Neural cell (in vitro differentiated cells): ENCODE measurements at regions not wholly inside any gene's neighbourhood (a gene's known extent, or its start where the extent isn't known, plus 50 kb on each side); places are given as distances from the start of the nearest gene placed in this dataset.

Source experiments
- H2AFZ ChIP-seq: fragments of 200-600, 300-800 bp; sonication (generic), shearing (Covaris generic); 2 replicates; pipeline ENCODE4 v1.6.0; 2014; ENCODE audit warnings: low read depth, mild to moderate bottlenecking, antibody characterized with exemption, low read length, moderate library complexity
- H3F3A ChIP-seq: fragments of 200-600 bp; shearing (Covaris generic); 2 replicates; pipeline ENCODE4 v1.6.1; 2016; ENCODE audit warnings: mild to moderate bottlenecking, moderate library complexity, mixed read lengths, antibody characterized with exemption, low read length; ENCODE audit not compliant: insufficient read depth, poor library complexity, severe bottlenecking
- H3K27ac ChIP-seq: fragments of 200-600, 300-800 bp; sonication (generic), shearing (Covaris generic); 2 replicates; pipeline ENCODE4 v1.5.1; 2014; ENCODE audit warnings: mild to moderate bottlenecking, low read length, moderate library complexity
- H3K27me3 ChIP-seq: fragments of 300-800, 200-600 bp; sonication (generic), shearing (Covaris generic); 2 replicates; pipeline ENCODE4 v1.6.0; 2014; ENCODE audit warnings: mild to moderate bottlenecking, low read depth, low read length, moderate library complexity; ENCODE audit not compliant: insufficient read depth
- H3K36me3 ChIP-seq: fragments of 300-800, 200-600 bp; sonication (generic), shearing (Covaris generic); 2 replicates; pipeline ENCODE4 v1.5.1; 2014; ENCODE audit warnings: mild to moderate bottlenecking, antibody characterized with exemption, low read length, moderate library complexity; ENCODE audit not compliant: insufficient read depth
- H3K4me2 ChIP-seq: fragments of 300-800, 200-600 bp; sonication (generic), shearing (Covaris generic); 2 replicates; pipeline ENCODE4 v1.6.0; 2014; ENCODE audit warnings: mild to moderate bottlenecking, low read length
- H3K4me3 ChIP-seq: fragments of 300-800, 200-600 bp; sonication (generic), shearing (Covaris generic); 2 replicates; pipeline ENCODE4 v1.5.1; 2014; ENCODE audit warnings: mild to moderate bottlenecking, low read length, moderate library complexity
- H3K79me2 ChIP-seq: fragments of 200-600 bp; shearing (Covaris generic); replicated peaks from 2 replicates; pipeline ENCODE4 v1.6.0; 2014; ENCODE audit warnings: mild to moderate bottlenecking, low read length, moderate library complexity; ENCODE audit not compliant: insufficient read depth
- H3K9ac ChIP-seq: fragments of 300-800, 200-600 bp; sonication (generic), shearing (Covaris generic); 2 replicates; pipeline ENCODE4 v1.6.1; 2016; ENCODE audit warnings: mild to moderate bottlenecking, low read length, mixed read lengths
- H3K9me2 ChIP-seq: fragments of 200-600 bp; shearing (Covaris generic); 2 replicates; pipeline ENCODE4 v1.6.1; 2016; ENCODE audit warnings: mild to moderate bottlenecking, low read length, mixed read lengths; ENCODE audit not compliant: insufficient read depth
- H3K9me3 ChIP-seq: fragments of 200-600, 300-800 bp; sonication (generic), shearing (Covaris generic); 2 replicates; pipeline ENCODE4 v1.6.1; 2016; ENCODE audit warnings: mild to moderate bottlenecking, mixed run types, low read length, moderate library complexity, mixed read lengths
- H4K20me1 ChIP-seq: fragments of 200-600 bp; shearing (Covaris generic); 2 replicates; pipeline ENCODE4 v1.6.1; 2016; ENCODE audit warnings: mild to moderate bottlenecking, mixed run types; ENCODE audit not compliant: insufficient read depth
- CTCF ChIP-seq: fragments of 450-650 bp; IDR thresholded peaks from 2 replicates; pipeline ENCODE4 v1.5.1; 2014; ENCODE audit warnings: antibody characterized with exemption, mild to moderate bottlenecking, moderate library complexity; ENCODE audit not compliant: poor library complexity, severe bottlenecking
- EP300 ChIP-seq: fragments of 450-650 bp; conservative IDR thresholded peaks from 2 replicates; pipeline ENCODE4 v1.6.1; 2014; ENCODE audit warnings: antibody characterized with exemption, mild to moderate bottlenecking, moderate library complexity; ENCODE audit not compliant: poor library complexity, severe bottlenecking
- EZH2 ChIP-seq: fragments of 200-600, 300-800 bp; shearing (Covaris generic), sonication (generic); IDR thresholded peaks from 2 replicates; pipeline ENCODE4 v1.6.1; 2014; ENCODE audit warnings: antibody characterized with exemption, low read length, borderline replicate concordance, mild to moderate bottlenecking; ENCODE audit not compliant: insufficient read depth, poor library complexity, severe bottlenecking
- MXI1 ChIP-seq: fragments of 450-650 bp; conservative IDR thresholded peaks from 2 replicates; pipeline ENCODE4 v1.6.1; 2014; ENCODE audit warnings: antibody characterized with exemption, mild to moderate bottlenecking; ENCODE audit not compliant: poor library complexity, severe bottlenecking
- POLR2AphosphoS5 ChIP-seq: IDR thresholded peaks from 2 replicates; pipeline ENCODE4 v1.6.1; 2012
- RAD21 ChIP-seq: fragments of 450-650 bp; conservative IDR thresholded peaks from 2 replicates; pipeline ENCODE4 v1.6.1; 2014; ENCODE audit warnings: antibody characterized with exemption, mild to moderate bottlenecking, moderate library complexity
- REST ChIP-seq: IDR thresholded peaks from 2 replicates; pipeline ENCODE4 v1.6.1; 2012; ENCODE audit warnings: borderline replicate concordance
- SMC3 ChIP-seq: fragments of 450-650 bp; conservative IDR thresholded peaks from 2 replicates; pipeline ENCODE4 v1.6.1; 2014; ENCODE audit warnings: antibody characterized with exemption, mild to moderate bottlenecking, moderate library complexity; ENCODE audit not compliant: poor library complexity
- TAF1 ChIP-seq: IDR thresholded peaks from 2 replicates; pipeline ENCODE4 v1.6.1; 2012; ENCODE audit warnings: low read depth

GRCh38 chr1:36743286-36744005 is 260.7 kb upstream of the CSF3R start:
- H3K79me2 ChIP-seq = no peaks in the 10 kb centered on the region
- no peak overlapping the region for H3K9ac ChIP-seq
- no peaks in the 10 kb centered on the region for H3K9me2 ChIP-seq
- H3K27me3 ChIP-seq = no peaks in the 10 kb centered on the region
- H3K4me2 ChIP-seq = no peak overlapping the region
- no peak overlapping the region for H3K27ac ChIP-seq
- no peak overlapping the region for H3K4me3 ChIP-seq
- H3K9me3 ChIP-seq = no peaks in the 10 kb centered on the region
- no peak for TF ChIP-seq RAD21
- no peak for TF ChIP-seq REST
- TF ChIP-seq EZH2 = no peak
- no peak for TF ChIP-seq SMC3
- TF ChIP-seq EP300 = no peak
- no peak for TF ChIP-seq MXI1
- TF ChIP-seq POLR2AphosphoS5 = no peak
- TF ChIP-seq CTCF = no peak
- no peak for TF ChIP-seq TAF1
- H3K36me3 ChIP-seq = no peaks in the 10 kb centered on the region
- no peaks in the 10 kb centered on the region for H3F3A ChIP-seq
- no peak overlapping the region for H2AFZ ChIP-seq
- no peaks in the 10 kb centered on the region for H4K20me1 ChIP-seq

GRCh38 chr1:36741066-36741465 is 258.4 kb upstream of the CSF3R start:
- H3F3A ChIP-seq = no peaks in the 10 kb centered on the region
- H3K9ac ChIP-seq = no peak overlapping the region
- no peaks in the 10 kb centered on the region for H3K27me3 ChIP-seq
- H4K20me1 ChIP-seq = no peaks in the 10 kb centered on the region
- H3K9me2 ChIP-seq = no peaks in the 10 kb centered on the region
- no peaks in the 10 kb centered on the region for H3K9me3 ChIP-seq
- H3K27ac ChIP-seq = no peak overlapping the region
- H3K4me2 ChIP-seq = no peak overlapping the region
- no peak for TF ChIP-seq CTCF
- TF ChIP-seq SMC3 = no peak
- no peak for TF ChIP-seq EZH2
- no peak for TF ChIP-seq RAD21
- no peak for TF ChIP-seq MXI1
- TF ChIP-seq EP300 = no peak
- no peak for TF ChIP-seq TAF1
- TF ChIP-seq REST = no peak
- TF ChIP-seq POLR2AphosphoS5 = no peak
- H2AFZ ChIP-seq = no peak overlapping the region
- H3K4me3 ChIP-seq = no peak overlapping the region
- H3K79me2 ChIP-seq = no peaks in the 10 kb centered on the region
- H3K36me3 ChIP-seq = no peaks in the 10 kb centered on the region
